CD4-positive, alpha-beta T cell treated with Interleukin-4 for 4 hours (primary cell): ENCODE measurements at regions not wholly inside any gene's neighbourhood (a gene's known extent, or its start where the extent isn't known, plus 50 kb on each side); places are given as distances from the start of the nearest gene placed in this dataset.

Experiments used
- DNase-seq: peaks from one replicate; pipeline ENCODE4 v3.0.0-alpha.2; 2020

GRCh38 chr22:19574247-19574646 lies 50.0 kb upstream of the CLDN5 start:
- DNase-seq, result no peak

DNA sequence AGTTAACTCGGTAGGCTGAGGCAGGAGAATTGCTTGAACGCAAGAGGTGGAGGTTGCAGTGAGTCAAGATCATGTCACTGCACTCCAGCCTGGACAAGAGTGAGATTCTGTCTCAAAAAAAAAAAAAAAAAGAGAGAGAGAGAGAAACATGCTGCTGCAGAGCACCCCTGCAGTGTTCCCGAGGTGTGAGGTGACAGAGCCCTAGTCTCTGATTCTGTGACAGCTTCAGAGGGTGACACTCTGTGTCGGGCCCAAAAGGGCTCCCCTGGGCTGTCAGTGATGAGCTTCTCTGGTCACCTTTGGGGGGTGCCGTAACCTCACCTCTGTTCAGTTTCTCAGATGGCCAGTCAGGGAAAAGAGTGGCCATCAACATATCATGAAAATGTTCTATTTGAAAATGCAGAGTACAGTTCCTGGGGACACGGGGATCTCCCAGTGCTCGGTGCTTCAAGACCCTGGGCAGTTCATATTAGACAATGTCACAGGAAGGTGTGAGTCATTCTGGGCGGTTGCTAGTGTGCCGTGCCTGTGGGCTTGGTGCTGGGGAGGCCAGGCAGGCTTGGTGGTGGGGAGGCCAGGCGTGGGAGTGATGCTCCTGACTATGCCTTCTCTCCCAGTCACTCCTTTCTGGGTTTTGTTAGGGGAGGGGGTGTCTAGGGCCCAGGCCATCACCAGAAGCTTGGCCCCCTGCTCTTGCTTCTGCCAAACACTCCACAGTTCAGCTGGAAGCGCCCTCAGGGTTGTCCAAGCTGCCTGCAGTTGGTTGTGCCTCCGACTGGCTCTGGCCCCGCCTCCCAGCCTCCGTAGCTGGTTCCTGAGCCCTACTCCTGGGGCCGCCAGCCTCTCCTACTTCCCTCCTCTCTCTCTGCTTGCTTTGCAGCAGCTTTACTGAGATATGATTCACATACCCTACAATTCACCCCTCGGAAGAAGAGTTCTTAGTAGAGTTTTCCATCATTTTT lies 52.5 kb upstream of the CLDN5 start:
- peak; percentile 50 for DNase-seq

GRCh38 chr22:19577422-19577966 lies 53.3 kb upstream of the CLDN5 start:
- no peak for DNase-seq

DNA sequence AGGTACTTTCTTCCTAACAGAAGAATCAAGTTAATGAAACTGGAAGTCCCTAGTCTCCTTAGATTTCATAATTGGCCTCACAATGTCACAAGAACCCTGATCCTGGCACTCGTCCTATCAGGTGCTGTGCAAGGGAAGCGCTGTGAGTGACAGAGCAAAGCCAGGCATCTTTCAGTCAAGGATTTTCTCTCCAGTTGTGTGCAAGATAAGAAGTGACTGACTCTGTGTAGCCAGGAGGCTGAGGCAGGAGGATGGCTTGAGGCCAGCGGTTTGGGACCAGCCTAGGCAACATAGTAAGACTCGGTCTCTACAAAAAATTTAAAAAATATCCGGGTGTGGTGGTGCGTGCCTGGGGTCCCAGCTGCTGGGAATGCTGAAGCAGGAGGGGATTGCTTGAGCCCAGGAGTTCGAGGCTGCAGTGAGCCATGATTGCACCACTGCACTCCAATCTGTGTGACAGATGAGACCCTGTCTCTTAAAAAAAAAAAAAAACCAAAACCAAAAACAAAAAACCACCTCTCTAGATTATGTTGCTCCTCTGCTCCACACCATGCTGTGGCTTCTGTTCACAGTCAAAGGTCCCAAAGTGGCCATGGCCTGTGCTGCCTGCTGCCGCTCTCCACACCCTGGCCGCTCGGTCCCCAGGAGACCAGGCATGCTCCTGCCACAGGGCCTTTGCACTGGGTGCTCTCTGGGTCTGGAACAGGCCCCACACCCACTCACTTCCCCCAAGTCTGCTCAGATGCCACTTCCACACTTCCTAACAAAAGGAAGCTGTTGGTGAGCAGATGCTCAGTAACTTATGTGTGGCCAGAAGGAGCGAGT lies 54.2 kb upstream of the CLDN5 start:
- no peak for DNase-seq

DNA sequence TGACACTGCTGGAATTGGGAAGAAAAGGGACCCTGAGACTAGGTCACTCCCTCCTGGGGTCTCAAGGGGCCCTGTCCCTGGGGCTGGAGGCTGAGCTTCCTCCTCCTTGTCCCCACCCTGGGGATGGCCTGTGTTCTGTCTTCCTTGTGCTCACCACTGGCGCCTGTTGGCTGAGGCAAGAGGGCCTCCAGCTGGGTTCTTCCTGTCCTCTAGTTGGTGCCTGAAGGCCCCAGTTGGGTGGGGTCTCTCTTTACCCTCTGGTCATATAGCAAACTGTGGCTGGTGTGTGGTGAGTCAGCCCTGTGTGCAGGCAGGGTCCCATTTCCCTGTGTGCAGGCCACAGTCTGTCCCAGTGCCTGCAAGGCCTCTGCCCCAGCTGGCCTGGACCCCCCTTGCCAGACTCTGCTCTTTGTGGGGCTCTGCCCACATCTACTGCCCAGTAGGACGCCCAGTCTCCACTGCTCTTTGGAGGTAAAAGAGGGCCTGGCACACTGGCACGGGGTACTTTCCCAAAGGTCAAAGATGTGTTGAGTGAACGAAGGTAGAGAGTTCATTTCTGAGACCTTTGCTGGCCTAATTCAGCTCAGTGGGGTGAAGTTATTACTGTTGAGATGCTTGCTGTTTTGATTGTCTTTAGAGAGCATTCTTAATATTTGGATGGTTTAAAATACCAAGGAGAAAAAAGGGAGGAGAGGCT lies 55.1 kb upstream of the CLDN5 start:
- no peak for DNase-seq

DNA sequence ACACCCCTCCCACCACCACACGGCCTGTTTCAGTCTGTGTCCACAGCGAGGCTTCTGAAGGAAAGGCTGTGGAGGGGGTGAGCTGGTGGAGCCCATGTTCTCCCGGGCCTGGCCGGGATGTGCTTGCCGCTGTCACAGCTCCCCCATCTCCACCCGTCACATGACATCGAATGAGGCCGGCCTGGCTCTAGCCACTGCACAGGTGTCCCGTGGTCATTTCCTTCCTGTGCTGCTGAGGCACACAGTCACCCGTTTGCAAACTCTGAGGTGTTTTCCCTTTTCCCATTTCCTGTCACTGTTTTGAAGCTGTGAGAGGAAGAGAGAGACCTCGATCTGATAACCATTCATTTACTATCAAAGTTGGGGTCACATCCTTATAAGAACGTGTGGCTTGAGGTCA lies 55.7 kb upstream of the CLDN5 start:
- no peak for DNase-seq

DNA sequence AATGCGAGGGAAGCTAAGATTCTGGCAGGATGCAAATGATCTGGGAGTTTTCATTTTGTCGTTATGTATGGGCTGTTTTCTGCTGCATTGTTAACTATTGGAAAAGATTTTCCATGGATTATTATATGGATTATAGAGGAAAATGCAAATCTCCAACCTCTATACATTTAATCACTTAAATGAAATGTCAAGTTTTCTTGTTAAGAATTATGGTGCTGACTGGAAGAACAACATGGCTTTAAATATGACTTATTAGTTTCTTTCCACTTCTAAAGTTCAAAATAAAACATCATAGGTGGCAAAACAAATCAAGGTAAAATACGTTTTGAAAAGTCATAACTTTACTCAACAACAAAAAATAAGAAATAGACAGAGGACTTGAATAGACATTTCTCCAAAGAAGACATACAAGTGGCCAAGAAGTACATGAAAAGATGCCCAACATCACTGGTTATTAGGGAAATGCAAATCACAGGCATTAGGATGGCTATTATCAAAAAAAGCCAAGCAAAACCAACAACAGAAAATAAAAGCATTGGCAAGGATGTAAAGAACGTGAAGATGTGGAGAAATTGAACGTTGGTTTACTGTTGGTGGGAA lies 56.2 kb upstream of the CLDN5 start:
- no peak for DNase-seq

DNA sequence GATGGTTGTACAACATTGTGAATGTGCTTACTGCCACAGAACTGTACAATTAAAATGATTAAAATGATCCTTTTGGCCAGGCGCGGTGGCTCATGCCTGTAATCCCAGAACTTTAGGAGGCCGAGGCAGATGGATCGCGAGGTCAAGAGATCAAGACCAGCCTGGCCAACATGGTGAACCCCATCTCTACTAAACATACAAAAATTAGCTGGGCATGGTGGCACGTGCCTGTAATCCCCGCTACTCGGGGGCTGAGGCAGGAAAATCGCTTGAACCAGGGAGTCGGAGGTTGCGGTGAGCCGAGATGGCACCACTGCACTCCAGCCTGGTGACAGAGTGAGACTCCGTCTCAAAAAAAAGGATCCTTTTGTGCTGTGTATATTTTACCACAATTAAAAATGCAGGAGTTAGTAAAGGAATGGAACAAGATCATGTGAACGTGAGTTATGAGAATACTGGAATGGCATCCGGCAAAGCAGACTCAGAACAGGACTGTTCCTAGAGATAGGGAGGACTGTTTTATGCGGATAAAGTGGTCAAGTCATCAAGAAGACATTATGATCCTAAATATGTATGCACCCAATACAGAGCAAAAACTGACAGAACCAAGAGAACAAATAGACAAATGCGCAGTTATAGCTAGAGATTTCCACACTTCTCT lies 58.0 kb upstream of the CLDN5 start:
- no peak for DNase-seq

- no peak for DNase-seq
These were observed 62.9 kb upstream of the CLDN5 start for GRCh38 chr22:19586922-19587684.

- DNase-seq, result no peak
These were observed 66.5 kb upstream of the CLDN5 start for GRCh38 chr22:19590696-19591095.

GRCh38 chr22:19591568-19591967 lies 67.4 kb upstream of the CLDN5 start:
- no peak for DNase-seq

DNA sequence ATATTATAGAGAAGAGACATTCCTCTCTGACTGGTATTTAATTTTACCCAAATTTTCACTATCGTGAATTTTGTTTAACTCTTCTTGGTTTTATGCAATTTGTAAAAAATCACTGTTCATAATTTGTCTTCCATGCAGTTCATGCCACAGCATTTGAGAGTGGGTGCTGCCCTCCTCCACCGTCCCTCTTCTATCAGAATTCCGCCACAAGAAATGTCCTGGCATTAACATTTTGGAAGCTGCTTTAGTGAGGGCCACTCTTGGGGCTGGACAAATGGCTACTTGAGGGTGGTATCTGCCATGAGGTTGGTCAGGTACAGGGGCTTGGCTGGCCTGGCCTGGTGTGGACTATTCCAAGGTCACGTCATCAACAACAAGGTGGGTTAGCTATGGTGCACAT lies 68.3 kb upstream of the CLDN5 start:
- DNase-seq, result no peak

GRCh38 chr22:19593991-19594569 lies 69.9 kb upstream of the CLDN5 start:
- DNase-seq, result no peak

- no peak for DNase-seq
These were observed 71.3 kb upstream of the CLDN5 start for GRCh38 chr22:19595532-19595931.

GRCh38 chr22:19596680-19597398 lies 72.6 kb upstream of the CLDN5 start:
- DNase-seq, result no peak

DNA sequence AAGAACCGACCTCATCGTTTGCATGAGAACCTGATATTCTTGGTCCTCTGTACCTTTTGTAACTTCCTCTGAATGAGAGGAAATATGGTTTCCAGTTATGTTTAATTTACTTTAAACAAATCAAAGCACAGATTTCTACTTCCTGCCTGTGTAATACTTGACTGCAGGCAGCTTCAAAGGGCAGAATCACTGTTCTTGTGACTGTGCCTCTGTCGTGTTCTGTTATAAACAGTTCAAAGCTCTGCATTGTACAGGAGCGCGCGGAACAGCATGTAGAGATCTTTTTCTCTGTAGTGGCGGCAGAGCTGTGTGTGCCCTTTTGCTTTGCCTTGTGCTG lies 73.2 kb upstream of the CLDN5 start:
- peak; percentile 61 for DNase-seq

- DNase-seq, result no peak
These were observed 74.0 kb upstream of the CLDN5 start for GRCh38 chr22:19598054-19598855.

DNA sequence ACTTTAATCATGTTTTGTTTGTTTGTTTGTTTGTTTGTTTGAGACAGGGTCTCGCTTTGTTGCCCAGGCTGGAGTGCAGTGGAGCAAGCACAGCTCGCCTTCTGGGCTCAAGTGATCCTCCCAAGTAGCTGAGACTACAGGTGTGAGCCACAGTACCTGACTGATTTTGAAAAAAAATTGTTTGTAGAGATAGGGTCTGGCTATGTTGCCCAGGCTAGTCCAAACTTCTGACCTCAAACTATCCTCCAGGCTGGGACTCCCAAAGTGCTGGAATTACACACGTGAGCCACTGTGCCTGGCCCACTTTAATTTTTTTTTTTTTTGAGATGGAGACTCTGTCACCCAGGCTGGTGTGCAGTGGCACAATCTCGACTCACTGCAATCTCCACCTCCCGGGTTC lies 74.8 kb upstream of the CLDN5 start:
- DNase-seq, result no peak

GRCh38 chr22:19599626-19600243 lies 75.5 kb upstream of the CLDN5 start:
- no peak for DNase-seq
